Astrocyte of the spinal cord (primary cell): ENCODE measurements at regions not wholly inside any gene's neighbourhood (a gene's known extent, or its start where the extent isn't known, plus 50 kb on each side); places are given as distances from the start of the nearest gene placed in this dataset.
A peak's percentile ranks its signal among the peaks of the same experiment; 100 is the strongest.
"Not testable (repeated sequence)": the region's sequence is repeated elsewhere in the genome, so short reads cannot be mapped to it uniquely, and the experiment has no call there.

Experiments used
- DNase-seq: peaks from one replicate; pipeline ENCODE4 v3.0.0; 2011; ENCODE audit warnings: low read depth, low spot score
- H3K4me3 ChIP-seq: 2 replicates; pipeline ENCODE4 v1.5.1; 2011; ENCODE audit warnings: low read depth, mild to moderate bottlenecking, low read length, moderate library complexity
- in situ Hi-C: cut with HindIII; loops from 2 replicates; pipeline ENCODE4 v1.10.0; 2017; ENCODE audit warnings: low sequenced_read_pairs
- TF ChIP-seq, protein P1 (sequence below): IDR thresholded peaks from 2 replicates; pipeline ENCODE4 v1.5.1; 2012; ENCODE audit warnings: low read depth, mild to moderate bottlenecking, low read length, inconsistent platforms

DNA sequence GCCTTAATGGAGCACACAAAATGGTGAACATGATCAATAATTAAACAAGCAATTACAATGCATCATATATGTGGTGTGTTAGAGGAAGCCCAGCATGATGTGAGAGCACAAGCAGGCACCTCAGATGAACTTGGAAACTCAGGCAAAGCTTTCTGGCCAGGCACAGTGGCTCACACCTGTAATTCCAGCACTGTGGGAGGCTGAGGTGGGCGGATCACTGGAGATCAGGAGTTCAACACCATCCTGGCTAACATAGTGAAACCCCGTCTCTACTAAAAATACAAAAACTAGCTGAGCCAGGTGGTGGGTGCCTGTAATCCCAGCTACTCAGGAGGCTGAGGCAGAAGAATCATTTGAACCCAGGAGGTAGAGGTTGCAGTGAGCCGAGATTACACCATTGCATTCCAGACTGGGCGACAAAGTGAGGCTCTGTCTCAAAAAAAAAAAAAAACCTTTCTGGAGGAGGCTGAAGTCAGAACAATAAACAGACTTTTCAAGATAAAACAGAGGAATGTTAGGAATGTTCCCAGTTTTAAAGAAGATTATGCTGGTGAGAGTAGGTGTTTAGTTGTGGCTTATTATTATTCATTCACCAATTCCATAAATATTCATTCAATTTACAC lies 159.4 kb downstream of the CEMIP2 start:
- no peak overlapping the region for H3K4me3 ChIP-seq
- in situ Hi-C loops, result no loop called here
- no peak for DNase-seq
- TF ChIP-seq, protein P1, sequence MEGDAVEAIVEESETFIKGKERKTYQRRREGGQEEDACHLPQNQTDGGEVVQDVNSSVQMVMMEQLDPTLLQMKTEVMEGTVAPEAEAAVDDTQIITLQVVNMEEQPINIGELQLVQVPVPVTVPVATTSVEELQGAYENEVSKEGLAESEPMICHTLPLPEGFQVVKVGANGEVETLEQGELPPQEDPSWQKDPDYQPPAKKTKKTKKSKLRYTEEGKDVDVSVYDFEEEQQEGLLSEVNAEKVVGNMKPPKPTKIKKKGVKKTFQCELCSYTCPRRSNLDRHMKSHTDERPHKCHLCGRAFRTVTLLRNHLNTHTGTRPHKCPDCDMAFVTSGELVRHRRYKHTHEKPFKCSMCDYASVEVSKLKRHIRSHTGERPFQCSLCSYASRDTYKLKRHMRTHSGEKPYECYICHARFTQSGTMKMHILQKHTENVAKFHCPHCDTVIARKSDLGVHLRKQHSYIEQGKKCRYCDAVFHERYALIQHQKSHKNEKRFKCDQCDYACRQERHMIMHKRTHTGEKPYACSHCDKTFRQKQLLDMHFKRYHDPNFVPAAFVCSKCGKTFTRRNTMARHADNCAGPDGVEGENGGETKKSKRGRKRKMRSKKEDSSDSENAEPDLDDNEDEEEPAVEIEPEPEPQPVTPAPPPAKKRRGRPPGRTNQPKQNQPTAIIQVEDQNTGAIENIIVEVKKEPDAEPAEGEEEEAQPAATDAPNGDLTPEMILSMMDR, result no peak

DNA sequence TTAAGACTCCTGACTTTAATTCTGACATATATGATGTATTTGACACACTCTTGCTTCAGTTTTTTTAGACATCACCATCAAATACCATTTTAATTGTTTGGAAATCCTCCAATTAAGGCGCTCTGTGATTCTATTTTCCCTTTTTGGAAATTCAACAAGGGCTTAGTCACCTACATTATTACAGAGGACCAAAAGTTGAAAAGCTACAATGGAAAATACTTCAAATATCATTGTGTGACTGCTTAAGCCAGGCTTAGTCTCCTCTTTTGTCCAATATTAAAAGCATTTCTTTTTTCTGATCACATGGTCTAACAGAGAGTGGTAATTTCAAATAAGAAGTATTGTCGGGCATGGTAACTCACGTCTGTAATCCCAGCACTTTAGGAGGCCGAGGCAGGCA lies 160.3 kb downstream of the CEMIP2 start:
- H3K4me3 ChIP-seq, result no peak overlapping the region
- in situ Hi-C loops, result no loop called here
- DNase-seq, result no peak
- TF ChIP-seq, protein P1, result no peak

DNA sequence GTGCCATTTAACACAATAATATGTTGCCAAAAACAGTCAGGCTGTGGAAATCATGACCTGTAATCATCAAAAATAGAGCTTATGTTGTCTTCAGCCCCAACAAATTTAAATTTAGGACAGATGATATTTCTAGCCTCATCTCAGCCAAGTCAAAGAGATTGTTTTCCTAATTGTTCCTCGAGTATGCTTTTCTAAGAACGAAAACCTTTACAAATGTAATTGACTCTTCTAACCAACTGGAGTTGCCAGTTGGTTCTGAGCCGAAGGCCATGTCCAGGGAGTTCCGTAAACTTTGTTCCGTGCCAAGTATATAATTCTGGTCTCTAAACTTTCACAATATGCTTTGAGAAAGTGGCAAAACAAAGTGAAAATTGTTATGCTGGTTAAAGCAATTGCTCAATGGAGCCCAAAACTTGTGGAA lies 160.8 kb downstream of the CEMIP2 start:
- DNase-seq, result no peak
- TF ChIP-seq, protein P1, result no peak
- in situ Hi-C loops, result no loop called here

DNA sequence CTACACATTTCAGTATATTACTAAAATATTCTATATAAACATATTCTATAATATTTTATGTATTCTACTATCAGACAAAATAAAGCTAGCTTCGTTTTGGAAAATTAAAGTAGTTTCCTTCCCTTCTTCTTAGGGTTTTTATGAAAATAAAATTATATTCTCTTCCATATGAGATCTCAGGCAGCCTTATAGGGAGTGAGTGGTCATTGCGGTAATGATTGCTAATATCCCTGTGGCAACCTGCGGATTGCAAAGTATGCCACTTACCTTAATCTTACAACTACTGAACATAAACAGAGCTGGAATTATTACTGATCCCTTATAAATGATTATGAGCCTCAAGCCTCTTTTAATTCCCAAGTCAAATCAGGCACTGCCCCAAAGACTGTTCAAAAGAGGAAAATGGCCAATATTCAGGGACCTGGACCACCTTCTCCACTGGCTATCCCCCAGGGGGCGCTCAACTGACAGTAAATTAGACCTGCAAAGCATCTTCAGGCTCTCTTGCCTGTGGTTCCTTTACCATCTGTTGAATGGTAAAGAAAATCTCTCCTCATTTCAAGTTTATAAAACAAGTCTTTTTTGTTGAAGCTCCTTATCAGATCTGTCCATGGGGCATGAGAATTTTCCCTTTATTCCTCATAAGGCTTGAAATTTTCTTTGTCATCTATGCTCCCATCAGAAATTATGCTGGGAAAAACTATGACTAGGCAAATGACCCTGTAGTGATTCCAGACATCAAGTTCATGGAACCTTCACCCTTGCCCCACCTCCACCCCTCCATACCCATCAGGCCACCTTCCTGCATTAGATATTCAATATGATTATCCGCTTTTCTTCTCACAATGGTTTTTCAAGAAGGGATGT lies 163.9 kb downstream of the CEMIP2 start:
- TF ChIP-seq, protein P1, result peak; percentile 85
- no peak overlapping the region for H3K4me3 ChIP-seq
- DNase-seq, result peak; percentile 66
- in situ Hi-C loops, result no loop called here

More for the DNA sequence above, 160.8 kb downstream of the CEMIP2 start:
- H3K4me3 ChIP-seq, result no peak overlapping the region

DNA sequence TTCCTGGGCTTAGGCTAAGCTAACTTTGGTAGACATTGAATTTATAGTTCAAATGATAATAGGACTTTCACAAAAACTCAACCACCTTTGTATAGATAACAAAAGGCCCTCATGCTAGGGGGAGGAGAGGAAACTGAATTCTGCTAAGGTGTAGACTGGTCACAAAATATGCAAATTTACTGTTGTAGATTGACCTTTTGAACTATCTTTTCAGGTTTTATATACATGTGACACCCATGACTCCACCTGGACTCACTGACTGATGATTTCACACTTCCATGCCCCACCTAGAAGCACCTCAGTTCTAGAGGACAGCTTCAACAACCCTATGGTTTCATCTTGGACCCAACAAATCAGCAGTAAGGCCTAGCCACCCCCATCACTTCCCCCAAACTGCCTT lies 165.7 kb downstream of the CEMIP2 start:
- TF ChIP-seq, protein P1, result no peak
- no peak overlapping the region for H3K4me3 ChIP-seq
- in situ Hi-C loops, result no loop called here
- DNase-seq, result no peak

DNA sequence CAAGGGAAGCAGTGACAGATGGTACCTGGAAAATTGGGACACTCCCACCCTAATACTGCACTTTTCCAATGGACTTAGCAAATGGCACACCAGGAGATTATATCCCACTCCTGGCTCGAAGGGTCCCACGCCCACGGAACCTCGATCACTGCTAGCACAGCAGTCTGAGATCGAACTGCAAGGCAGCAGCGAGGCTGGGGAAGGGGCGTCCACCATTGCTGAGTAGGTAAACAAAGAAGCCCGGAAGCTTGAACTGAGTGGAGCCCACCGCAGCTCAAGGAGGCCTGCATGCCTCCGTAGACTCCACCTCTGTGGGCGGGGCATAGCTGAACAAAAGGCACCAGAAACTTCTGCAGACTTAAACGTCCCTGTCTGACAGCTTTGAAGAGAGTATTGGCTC lies 172.6 kb downstream of the CEMIP2 start:
- H3K4me3 ChIP-seq, in situ Hi-C loops, DNase-seq: not testable (repeated sequence)

DNA sequence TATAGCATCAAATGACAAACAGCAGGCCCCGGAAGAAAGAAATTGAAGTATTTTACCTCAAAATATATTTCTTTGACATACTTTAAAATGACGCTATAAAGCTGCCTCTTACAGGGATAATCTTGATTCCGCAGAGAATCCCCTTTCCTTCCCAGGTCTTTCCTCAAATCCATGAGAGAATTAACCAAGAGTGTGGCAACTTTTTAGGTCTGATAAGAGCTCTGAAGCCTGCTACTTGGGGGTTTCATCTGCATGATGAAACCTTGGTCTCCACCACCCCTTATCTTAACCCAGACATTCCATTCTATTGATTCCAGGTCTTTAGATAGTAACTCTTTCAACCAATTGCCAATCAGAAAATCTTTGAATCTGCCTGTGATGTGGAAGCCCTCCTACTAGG lies 173.8 kb downstream of the CEMIP2 start:
- H3K4me3 ChIP-seq, result no peak overlapping the region
- in situ Hi-C loops, result no loop called here
- TF ChIP-seq, protein P1, result no peak
- DNase-seq, result no peak
